HepG2 (cell line): ENCODE measurements at regions not wholly inside any gene's neighbourhood (a gene's known extent, or its start where the extent isn't known, plus 50 kb on each side); places are given as distances from the start of the nearest gene placed in this dataset.

Experiments
- ATAC-seq: fragments of 200-7000 bp; cut with Tn5 transposase; 3 replicates; pipeline ENCODE4 v1.9.1; 2020; ENCODE audit warnings: mild to moderate bottlenecking, moderate library complexity
- BruUV-seq: library from RNA; stranded (reverse); fragments of 400-500 nt; replicated peaks from 2 replicates; lab custom pipeline; 2021; lab: Mats Ljungman, UMichigan
- CTCF ChIA-PET: fragments of 300-600 bp; formaldehyde crosslinking; extraction: SDS; loops from one replicate; lab custom pipeline; 2021; ENCODE audit warnings: low total read pairs, inconsistent platforms, low intra/inter-chr PET ratio; lab: Yijun Ruan, JAX
- POLR2A ChIA-PET: fragments of 350-600 bp; sonication (Branson Sonifier 250); formaldehyde crosslinking; loops from one replicate; lab custom pipeline; 2020; ENCODE audit warnings: antibody characterized with exemption, inconsistent platforms; lab: Yijun Ruan, JAX
- DNase-seq: peaks from one replicate; pipeline ENCODE4 v3.0.0-alpha.2; 2015; ENCODE audit warnings: low spot score
- FAIRE-seq: peaks from 3 replicates; lab custom pipeline; 2011; peaks lifted over from hg19 to GRCh38; lab: Jason Lieb, UNC
- H2AFZ ChIP-seq: one replicate; pipeline ENCODE4 v1.6.1; 2011; ENCODE audit warnings: low read length, inconsistent platforms
- H3K27ac ChIP-seq: fragments of 300-600 bp; 3 replicates; pipeline ENCODE4 v1.8.0; 2011; ENCODE audit warnings: mixed run types, mild to moderate bottlenecking, mixed read lengths, low read length, inconsistent platforms; ENCODE audit not compliant: insufficient read depth; ENCODE audit errors: extremely low read length
- H3K27me3 ChIP-seq, 2 experiments: fragments of 200-600 bp in 1 of 2; 2 replicates in 1 of 2; 3 replicates in 1 of 2; pipeline versions ENCODE4 v1.6.0 to v1.8.0; 2011; ENCODE audit warnings: low read length in 2 of 2, mild to moderate bottlenecking in 2 of 2, moderate library complexity in 2 of 2, inconsistent platforms in 1 of 2; ENCODE audit not compliant: insufficient read depth in 2 of 2, control insufficient read depth in 1 of 2
- H3K36me3 ChIP-seq, 2 experiments: fragments of 200-600 bp in 1 of 2; replicated peaks in 1 of 2; 2 replicates in 1 of 2; 3 replicates in 1 of 2; pipeline versions ENCODE4 v1.5.1 to v1.8.0; 2011; ENCODE audit warnings: low read length in 2 of 2, inconsistent platforms in 1 of 2; ENCODE audit not compliant: insufficient read depth in 2 of 2, control insufficient read depth in 1 of 2
- H3K4me1 ChIP-seq: 2 replicates; pipeline ENCODE4 v1.5.1; 2012; ENCODE audit warnings: low read length, inconsistent platforms; ENCODE audit not compliant: insufficient read depth
- H3K4me2 ChIP-seq: 2 replicates; pipeline ENCODE4 v1.6.0; 2011; ENCODE audit warnings: low read depth, low read length, inconsistent platforms
- H3K4me3 ChIP-seq, 3 experiments: fragments of 200-600 bp in 1 of 3; sonication (generic), shearing (Covaris generic) in 1 of 3; replicated peaks in 1 of 3; 2 replicates each; pipeline ENCODE4 v1.5.1; 2011 to 2016; ENCODE audit warnings: low read length in 3 of 3, inconsistent platforms in 2 of 3, low read depth in 2 of 3, mild to moderate bottlenecking in 2 of 3, control low read depth in 1 of 3, mixed read lengths in 1 of 3; ENCODE audit not compliant: insufficient read depth in 1 of 3
- H3K79me2 ChIP-seq: one replicate; pipeline ENCODE4 v1.6.1; 2011; ENCODE audit warnings: low read length, inconsistent platforms; ENCODE audit not compliant: insufficient read depth
- H3K9ac ChIP-seq: 2 replicates; pipeline ENCODE4 v1.6.0; 2011; ENCODE audit warnings: mild to moderate bottlenecking, low read depth, low read length, inconsistent platforms; ENCODE audit not compliant: insufficient read depth
- H3K9me3 ChIP-seq: 2 replicates; pipeline ENCODE4 v1.5.1; 2012; ENCODE audit warnings: mild to moderate bottlenecking, low read length
- H4K20me1 ChIP-seq: 2 replicates; pipeline ENCODE4 v1.6.0; 2011; ENCODE audit warnings: inconsistent platforms, mild to moderate bottlenecking, low read length, moderate library complexity; ENCODE audit not compliant: insufficient read depth
- BATF2 ChIP-seq: sonication (generic); formaldehyde crosslinking; IDR thresholded peaks from 2 replicates; pipeline ENCODE4 v1.8.0; 2022; ENCODE audit warnings: mild to moderate bottlenecking, missing genetic modification reagents, moderate library complexity
- CBFB ChIP-seq: sonication (generic); formaldehyde crosslinking; IDR thresholded peaks from 2 replicates; pipeline ENCODE4 v1.4.0; 2020; ENCODE audit warnings: missing genetic modification reagents
- CCDC6 ChIP-seq: sonication (generic); formaldehyde crosslinking; IDR thresholded peaks from 2 replicates; pipeline ENCODE4 v1.8.1; 2022; ENCODE audit warnings: mild to moderate bottlenecking, missing genetic modification reagents, moderate library complexity
- ERF ChIP-seq: IDR thresholded peaks from 2 replicates; pipeline ENCODE4 v1.6.1; 2018; ENCODE audit warnings: missing biosample characterization, missing genetic modification reagents
- MIER3 ChIP-seq: IDR thresholded peaks from 2 replicates; pipeline ENCODE4 v1.6.1; 2016; ENCODE audit warnings: missing compliant biosample characterization, borderline replicate concordance
- NCOA2 ChIP-seq: sonication (generic); formaldehyde crosslinking; IDR thresholded peaks from 2 replicates; pipeline ENCODE4 v1.8.0; 2022; ENCODE audit warnings: inconsistent platforms
- SIX1 ChIP-seq: sonication (generic); formaldehyde crosslinking; IDR thresholded peaks from 2 replicates; pipeline ENCODE4 v1.4.0; 2020; ENCODE audit warnings: missing genetic modification reagents, borderline replicate concordance
- YY1 ChIP-seq: IDR thresholded peaks from 2 replicates; pipeline ENCODE4 v1.6.1; 2011; ENCODE audit warnings: low read length, low read depth, moderate library complexity, mild to moderate bottlenecking; ENCODE audit not compliant: insufficient read depth, insufficient replicate concordance
- ZBTB7A ChIP-seq: sonication (generic); formaldehyde crosslinking; IDR thresholded peaks from 2 replicates; pipeline ENCODE4 v1.8.0; 2022; ENCODE audit warnings: mild to moderate bottlenecking, missing genetic modification reagents
- ZMYM3 ChIP-seq: sonication (generic); formaldehyde crosslinking; IDR thresholded peaks from 2 replicates; pipeline ENCODE4 v1.5.1; 2020; ENCODE audit warnings: mild to moderate bottlenecking, missing genetic modification reagents
- ZNF468 ChIP-seq: sonication (generic); formaldehyde crosslinking; IDR thresholded peaks from 2 replicates; pipeline ENCODE4 v1.8.0; 2022; ENCODE audit warnings: mild to moderate bottlenecking, moderate library complexity, missing genetic modification reagents
- ZNF7 ChIP-seq: IDR thresholded peaks from 2 replicates; pipeline ENCODE4 v1.6.1; 2016; ENCODE audit warnings: missing biosample characterization, missing genetic modification reagents
- ZNF761 ChIP-seq: sonication (generic); formaldehyde crosslinking; conservative IDR thresholded peaks from 2 replicates; pipeline ENCODE4 v1.4.0; 2020; ENCODE audit warnings: mild to moderate bottlenecking, missing genetic modification reagents
- ZSCAN31 ChIP-seq: sonication (generic); formaldehyde crosslinking; IDR thresholded peaks from 2 replicates; pipeline ENCODE4 v1.5.0; 2020; ENCODE audit warnings: low read depth, mild to moderate bottlenecking, missing genetic modification reagents
- WGBS: methylation state at CpG from one replicate; pipeline ENCODE4 v1.1.6; 2017; ENCODE audit warnings: low lambda C conversion rate; 5-methylcytosine and 5-hydroxymethylcytosine counted together
- in situ Hi-C: cut with HindIII; loops from 2 replicates; pipeline ENCODE4 v1.10.0; 2017; ENCODE audit warnings: low pct_unique_long_range_greater_than_20kb; ENCODE audit not compliant: extremely low pct_ligation_motif_present
- intact Hi-C: fragments of 100-400 bp; cut with micrococcal nuclease; formaldehyde crosslinking; loops from one replicate; pipeline ENCODE4 v1.10.0; 2022; ENCODE audit not compliant: unreplicated experiment

GRCh38 chr12:93944911-93945310 is 203.5 kb upstream of the PLXNC1 start:
- no peaks in the 10 kb centered on the region for H3K79me2 ChIP-seq
- H3K4me2 ChIP-seq, result no peak overlapping the region
- ChIA-PET CTCF (no interaction called here), POLR2A (no interaction called here)
- no peaks in the 10 kb centered on the region for H4K20me1 ChIP-seq
- no peak for TF ChIP-seq ZSCAN31
- no peak for TF ChIP-seq CCDC6
- TF ChIP-seq SIX1 (CRISPR knock-in tag), result no peak
- TF ChIP-seq ZBTB7A, result no peak
- TF ChIP-seq BATF2 (CRISPR knock-in tag), result no peak
- TF ChIP-seq ZMYM3, result no peak
- no peak for TF ChIP-seq ZNF761
- no peak for TF ChIP-seq ERF (CRISPR knock-in tag)
- no peak for TF ChIP-seq ZNF468 (CRISPR knock-in tag)
- TF ChIP-seq YY1, result no peak
- TF ChIP-seq MIER3 (CRISPR knock-in tag), result no peak
- TF ChIP-seq CBFB, result no peak
- TF ChIP-seq ZNF7, result no peak
- TF ChIP-seq NCOA2 (CRISPR knock-in tag), result no peak
- no TSS peak for BruUV-seq
- no peak for FAIRE-seq
- H3K36me3 ChIP-seq, result no peaks in the 10 kb centered on the region
- H3K9ac ChIP-seq, result no peak overlapping the region
- 43% methylated on average over 2 of the region's 2 CpGs for WGBS
- no peak overlapping the region for H3K27ac ChIP-seq
- H3K4me3 ChIP-seq, result no peak overlapping the region
- H3K4me1 ChIP-seq, result no peaks in the 10 kb centered on the region
- intact Hi-C loops, result no loop called here
- H3K27me3 ChIP-seq, result no peaks in the 10 kb centered on the region; a peak in 1 of 5 replicates
- H3K9me3 ChIP-seq, result no peaks in the 10 kb centered on the region
- in situ Hi-C loops, result no loop called here
- no peak for DNase-seq
- no peak overlapping the region for H2AFZ ChIP-seq
- no peak for ATAC-seq
